Epithelial cell of prostate (primary cell): ENCODE measurements at regions not wholly inside any gene's neighbourhood (a gene's known extent, or its start where the extent isn't known, plus 50 kb on each side); places are given as distances from the start of the nearest gene placed in this dataset.
"Not testable (repeated sequence)": the region's sequence is repeated elsewhere in the genome, so short reads cannot be mapped to it uniquely, and the experiment has no call there.

Source experiments
- DNase-seq: peaks from one replicate; pipeline ENCODE4 v3.0.0-alpha.2; 2011; ENCODE audit warnings: low read depth, low spot score
- H3K27ac ChIP-seq: fragments of 450-650 bp; 2 replicates; pipeline ENCODE4 v1.5.1; 2017; ENCODE audit warnings: mild to moderate bottlenecking

GRCh38 chr9:27668280-27668679 lies 95.0 kb upstream of the C9orf72 start:
- no peak overlapping the region for H3K27ac ChIP-seq
- no peak for DNase-seq

GRCh38 chr9:27671636-27672035 lies 98.4 kb upstream of the C9orf72 start:
- no peak overlapping the region for H3K27ac ChIP-seq
- DNase-seq = no peak

- no peak for DNase-seq
- H3K27ac ChIP-seq = no peak overlapping the region
These were observed 99.4 kb upstream of the C9orf72 start for GRCh38 chr9:27672718-27673117.

- H3K27ac ChIP-seq = no peak overlapping the region
- DNase-seq = no peak
These were observed 100.4 kb upstream of the C9orf72 start for GRCh38 chr9:27673641-27674040.

- no peak overlapping the region for H3K27ac ChIP-seq
- no peak for DNase-seq
These were observed 102.1 kb upstream of the C9orf72 start for GRCh38 chr9:27675354-27675753.

GRCh38 chr9:27676827-27677226 lies 103.5 kb upstream of the C9orf72 start:
- no peak for DNase-seq
- no peak overlapping the region for H3K27ac ChIP-seq

GRCh38 chr9:27679338-27679737 lies 106.1 kb upstream of the C9orf72 start:
- DNase-seq = no peak
- H3K27ac ChIP-seq = no peak overlapping the region

GRCh38 chr9:27683181-27683580 lies 109.9 kb upstream of the C9orf72 start:
- no peak overlapping the region for H3K27ac ChIP-seq
- DNase-seq = no peak

GRCh38 chr9:27688954-27689353 lies 115.7 kb upstream of the C9orf72 start:
- no peak for DNase-seq
- no peak overlapping the region for H3K27ac ChIP-seq

- not testable (repeated sequence) for H3K27ac ChIP-seq, DNase-seq
These were observed 117.5 kb upstream of the C9orf72 start for GRCh38 chr9:27690816-27691215.

- no peak overlapping the region for H3K27ac ChIP-seq
- no peak for DNase-seq
These were observed 126.3 kb upstream of the C9orf72 start for GRCh38 chr9:27699621-27700020.

- no peak overlapping the region for H3K27ac ChIP-seq
- DNase-seq = no peak
These were observed 127.7 kb upstream of the C9orf72 start for GRCh38 chr9:27701016-27701415.

- no peak for DNase-seq
- H3K27ac ChIP-seq = no peak overlapping the region
These were observed 128.3 kb upstream of the C9orf72 start for GRCh38 chr9:27701587-27701986.

- no peak overlapping the region for H3K27ac ChIP-seq
- no peak for DNase-seq
These were observed 130.1 kb upstream of the C9orf72 start for GRCh38 chr9:27703216-27703980.

- no peak overlapping the region for H3K27ac ChIP-seq
These were observed 138.0 kb upstream of the C9orf72 start for GRCh38 chr9:27711241-27711640.

GRCh38 chr9:27712806-27713205 lies 139.5 kb upstream of the C9orf72 start:
- H3K27ac ChIP-seq = no peak overlapping the region
- DNase-seq = no peak

More at GRCh38 chr9:27711241-27711640, 138.0 kb upstream of the C9orf72 start:
- DNase-seq = no peak

GRCh38 chr9:27714388-27714787 lies 141.1 kb upstream of the C9orf72 start:
- no peak overlapping the region for H3K27ac ChIP-seq
- DNase-seq = no peak

GRCh38 chr9:27715651-27716050 lies 142.4 kb upstream of the C9orf72 start:
- no peak overlapping the region for H3K27ac ChIP-seq
- no peak for DNase-seq

GRCh38 chr9:27717991-27718390 lies 144.7 kb upstream of the C9orf72 start:
- H3K27ac ChIP-seq = no peak overlapping the region
- DNase-seq = no peak

- H3K27ac ChIP-seq = no peak overlapping the region
These were observed 146.4 kb upstream of the C9orf72 start for GRCh38 chr9:27719711-27720110.

GRCh38 chr9:27722866-27723265 lies 149.6 kb upstream of the C9orf72 start:
- no peak for DNase-seq
- H3K27ac ChIP-seq = no peak overlapping the region

More at GRCh38 chr9:27719711-27720110, 146.4 kb upstream of the C9orf72 start:
- DNase-seq = no peak
